ENCODE measurements at regions not wholly inside any gene's neighbourhood (a gene's known extent, or its start where the extent isn't known, plus 50 kb on each side); places are given as distances from the start of the nearest gene placed in this dataset.
"Not testable (repeated sequence)": the region's sequence is repeated elsewhere in the genome, so short reads cannot be mapped to it uniquely, and the experiment has no call there.

DNA sequence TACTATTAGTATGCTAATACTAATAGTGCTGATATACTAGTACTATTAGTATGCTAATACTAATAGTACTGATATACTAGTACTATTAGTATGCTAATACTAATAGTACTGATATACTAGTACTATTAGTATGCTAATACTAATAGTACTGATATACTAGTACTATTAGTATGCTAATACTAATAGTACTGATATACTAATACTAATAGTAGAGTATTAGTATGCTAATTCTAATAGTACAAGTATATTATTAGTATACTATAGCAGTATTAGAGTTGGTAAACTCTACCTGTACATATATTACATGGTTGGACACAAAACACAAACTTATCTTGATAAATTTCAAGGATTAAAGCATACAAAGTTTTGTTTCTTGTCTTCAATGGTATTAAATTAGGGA, 722.9 kb downstream of the TRHDE start:
- not testable (repeated sequence) for TF ChIP-seq POLR2AphosphoS5, POLR2A, EP300 (IDR thresholded peaks at IDR 0.05)
- TF ChIP-seq, protein P1, sequence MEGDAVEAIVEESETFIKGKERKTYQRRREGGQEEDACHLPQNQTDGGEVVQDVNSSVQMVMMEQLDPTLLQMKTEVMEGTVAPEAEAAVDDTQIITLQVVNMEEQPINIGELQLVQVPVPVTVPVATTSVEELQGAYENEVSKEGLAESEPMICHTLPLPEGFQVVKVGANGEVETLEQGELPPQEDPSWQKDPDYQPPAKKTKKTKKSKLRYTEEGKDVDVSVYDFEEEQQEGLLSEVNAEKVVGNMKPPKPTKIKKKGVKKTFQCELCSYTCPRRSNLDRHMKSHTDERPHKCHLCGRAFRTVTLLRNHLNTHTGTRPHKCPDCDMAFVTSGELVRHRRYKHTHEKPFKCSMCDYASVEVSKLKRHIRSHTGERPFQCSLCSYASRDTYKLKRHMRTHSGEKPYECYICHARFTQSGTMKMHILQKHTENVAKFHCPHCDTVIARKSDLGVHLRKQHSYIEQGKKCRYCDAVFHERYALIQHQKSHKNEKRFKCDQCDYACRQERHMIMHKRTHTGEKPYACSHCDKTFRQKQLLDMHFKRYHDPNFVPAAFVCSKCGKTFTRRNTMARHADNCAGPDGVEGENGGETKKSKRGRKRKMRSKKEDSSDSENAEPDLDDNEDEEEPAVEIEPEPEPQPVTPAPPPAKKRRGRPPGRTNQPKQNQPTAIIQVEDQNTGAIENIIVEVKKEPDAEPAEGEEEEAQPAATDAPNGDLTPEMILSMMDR (IDR thresholded peaks at IDR 0.05) = not testable (repeated sequence)
